GM19372 (cell line): ENCODE measurements at regions not wholly inside any gene's neighbourhood (a gene's known extent, or its start where the extent isn't known, plus 50 kb on each side); places are given as distances from the start of the nearest gene placed in this dataset.
"Not testable (repeated sequence)": the region's sequence is repeated elsewhere in the genome, so short reads cannot be mapped to it uniquely, and the experiment has no call there.

Experiments
- ATAC-seq: cut with Tn5 transposase; IDR thresholded peaks from one replicate; pipeline ENCODE4 v1.9.1; 2021; ENCODE audit warnings: mild to moderate bottlenecking, low read depth, moderate library complexity; ENCODE audit not compliant: unreplicated experiment

DNA sequence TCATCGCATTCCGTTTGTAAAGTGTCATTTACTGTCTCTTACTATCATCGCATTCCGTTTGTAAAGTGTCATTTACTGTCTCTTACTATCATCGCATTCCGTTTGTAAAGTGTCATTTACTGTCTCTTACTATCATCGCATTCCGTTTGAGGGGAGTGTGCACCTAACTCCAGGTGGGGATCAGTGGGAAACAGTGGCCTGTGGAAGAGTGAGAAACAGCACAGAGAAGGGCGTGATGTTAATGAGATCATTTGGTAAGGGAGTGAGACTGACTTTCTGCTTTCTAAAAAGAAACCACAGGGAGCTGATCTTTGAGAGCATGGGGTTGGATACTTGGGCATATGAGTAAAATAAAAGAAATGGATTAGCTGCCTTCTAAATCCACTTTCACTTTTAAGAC is 77.5 kb upstream of the ZPLD1 start:
- not testable (repeated sequence) for ATAC-seq

DNA sequence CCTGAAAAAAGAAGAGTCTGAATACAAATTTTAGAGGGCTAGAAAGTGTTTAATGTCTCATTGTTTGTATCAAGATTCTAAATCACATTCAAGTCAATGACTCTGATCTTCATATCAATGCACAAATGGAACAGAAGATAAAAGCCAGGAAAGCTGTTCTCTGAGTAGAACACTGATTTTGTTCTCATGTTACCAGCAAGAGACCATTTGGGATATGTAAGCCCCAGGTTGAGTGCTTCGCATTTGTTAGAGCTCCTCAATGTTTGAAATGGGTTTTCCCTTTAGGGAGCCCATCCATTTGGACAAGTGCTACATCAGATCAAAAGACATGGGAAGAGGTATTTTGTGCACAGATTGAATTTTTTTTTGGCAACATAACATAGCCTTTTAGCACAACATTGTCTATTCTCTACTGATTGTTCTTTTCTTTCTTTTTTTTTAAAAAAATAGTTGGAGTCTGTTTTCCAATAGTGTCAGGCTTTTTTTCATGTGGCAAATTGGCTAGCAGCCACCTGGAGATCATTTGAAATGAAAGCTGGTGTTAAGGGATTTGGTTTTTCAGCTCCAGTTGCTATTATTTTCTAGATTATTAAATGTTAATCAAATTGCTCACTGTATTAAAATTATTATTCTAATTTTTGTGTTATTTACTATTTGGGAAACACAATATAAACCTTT is 74.5 kb upstream of the ZPLD1 start:
- ATAC-seq = no peak

DNA sequence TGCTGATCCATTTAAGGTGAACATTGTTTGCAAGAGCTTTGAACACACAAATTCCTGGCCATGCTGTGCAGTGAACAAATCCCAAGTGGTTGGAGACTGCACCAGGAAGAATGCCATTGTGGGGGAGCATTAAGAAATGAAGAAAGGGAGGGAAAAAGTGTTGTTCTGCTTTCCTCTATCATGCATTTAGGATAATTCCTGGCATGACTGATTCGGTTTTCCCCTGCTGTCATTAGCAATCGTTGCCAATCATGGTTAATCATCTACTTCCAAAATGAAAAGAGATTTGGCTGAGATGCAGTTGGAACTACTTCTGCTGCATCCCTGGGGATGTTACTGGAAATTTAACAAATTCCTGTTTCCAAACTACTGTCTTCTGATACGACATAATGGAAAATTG is 73.7 kb upstream of the ZPLD1 start:
- ATAC-seq = no peak

DNA sequence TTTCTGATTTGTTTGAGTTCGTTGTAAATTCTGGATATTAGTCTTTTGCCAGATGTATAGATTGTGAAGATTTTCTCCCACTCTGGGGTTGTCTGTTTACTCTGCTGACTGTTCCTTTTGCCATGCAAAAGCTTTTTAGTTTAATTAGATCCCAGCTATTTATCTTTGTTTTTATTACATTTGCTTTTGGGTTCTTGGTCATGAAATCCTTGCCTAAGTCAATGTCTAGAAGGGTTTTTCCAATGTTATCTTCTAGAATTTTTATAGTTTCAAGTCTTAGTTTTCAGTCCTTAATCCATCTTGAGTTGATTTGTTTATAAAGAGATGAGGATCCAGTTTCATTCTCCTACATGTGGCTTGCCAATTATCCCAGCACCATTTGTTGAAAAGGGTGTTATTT is 68.7 kb upstream of the ZPLD1 start:
- not testable (repeated sequence) for ATAC-seq

DNA sequence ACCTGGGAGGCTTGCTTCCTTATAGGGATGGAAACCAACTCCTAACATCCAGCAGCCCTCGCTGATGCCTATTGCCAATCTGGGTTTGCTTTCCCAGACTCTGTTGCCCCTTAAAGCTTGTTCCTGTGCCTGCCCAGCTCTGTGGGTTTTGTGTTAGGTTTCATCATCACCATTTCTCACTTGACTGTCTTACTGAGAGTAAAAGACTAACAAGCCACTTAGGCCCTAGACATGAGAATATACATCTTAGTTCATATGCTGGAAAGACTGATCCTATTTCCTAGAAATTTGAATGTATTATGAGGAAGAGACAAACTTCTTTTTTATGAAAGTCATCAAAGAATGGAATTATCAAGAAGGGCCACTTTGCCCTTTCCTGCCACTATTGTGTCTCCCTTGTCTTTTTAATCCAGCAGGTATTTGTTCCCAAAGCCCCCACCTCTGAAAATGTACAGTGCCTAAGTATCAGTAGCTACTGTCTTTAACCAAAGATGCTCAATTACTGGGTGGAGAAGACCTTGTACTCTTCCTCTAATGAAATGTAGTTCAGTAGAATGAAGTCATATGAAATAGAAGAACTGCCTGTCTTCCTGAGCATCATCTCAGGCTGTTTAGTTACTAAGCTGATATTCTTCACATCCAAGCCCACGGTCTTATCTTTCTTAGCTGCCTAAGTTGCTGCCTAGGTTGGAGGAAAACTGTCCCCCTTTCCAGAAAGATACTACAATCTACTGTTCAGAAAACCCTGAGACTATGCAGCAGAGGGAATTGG is 59.8 kb upstream of the ZPLD1 start:
- no peak for ATAC-seq

DNA sequence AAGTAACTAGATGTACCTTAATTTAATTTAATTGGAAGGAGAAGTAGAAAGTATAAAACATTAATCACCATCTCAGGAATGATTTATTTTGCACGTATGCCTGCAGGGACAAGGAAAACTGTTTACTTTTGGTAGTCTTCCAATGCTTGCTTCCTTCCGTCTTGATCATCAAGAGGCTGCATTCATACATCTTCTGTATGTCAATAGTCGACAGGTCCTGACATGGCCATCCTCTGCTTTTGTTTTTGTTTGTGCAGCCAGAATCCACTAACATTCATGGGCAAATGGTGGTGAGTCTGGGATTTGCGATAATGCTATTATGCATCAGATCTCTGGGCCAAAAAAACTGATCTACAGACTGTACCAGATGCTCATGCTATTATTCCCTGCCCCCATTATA is 56.6 kb upstream of the ZPLD1 start:
- ATAC-seq = no peak

DNA sequence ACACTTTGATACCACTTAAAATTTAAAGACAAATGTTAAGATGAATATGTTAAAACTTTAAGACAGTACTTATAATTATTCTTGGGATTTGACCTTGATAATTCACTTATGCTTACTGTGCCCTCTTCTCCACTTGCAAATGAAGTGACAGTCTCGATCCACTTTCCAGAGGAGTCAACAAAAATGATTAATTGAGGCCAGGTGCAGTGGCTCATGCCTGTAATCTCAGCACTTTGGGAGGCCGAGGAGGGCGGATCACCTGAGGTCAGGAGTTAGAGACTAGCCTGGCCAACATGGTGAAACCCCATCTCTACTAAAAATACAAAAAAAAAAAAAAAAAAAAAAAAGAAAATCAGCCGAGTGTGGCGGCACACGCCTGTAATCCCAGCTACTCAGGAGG is 52.6 kb upstream of the ZPLD1 start:
- not testable (repeated sequence) for ATAC-seq
